ENCODE measurements at regions not wholly inside any gene's neighbourhood (a gene's known extent, or its start where the extent isn't known, plus 50 kb on each side); places are given as distances from the start of the nearest gene placed in this dataset.

DNA sequence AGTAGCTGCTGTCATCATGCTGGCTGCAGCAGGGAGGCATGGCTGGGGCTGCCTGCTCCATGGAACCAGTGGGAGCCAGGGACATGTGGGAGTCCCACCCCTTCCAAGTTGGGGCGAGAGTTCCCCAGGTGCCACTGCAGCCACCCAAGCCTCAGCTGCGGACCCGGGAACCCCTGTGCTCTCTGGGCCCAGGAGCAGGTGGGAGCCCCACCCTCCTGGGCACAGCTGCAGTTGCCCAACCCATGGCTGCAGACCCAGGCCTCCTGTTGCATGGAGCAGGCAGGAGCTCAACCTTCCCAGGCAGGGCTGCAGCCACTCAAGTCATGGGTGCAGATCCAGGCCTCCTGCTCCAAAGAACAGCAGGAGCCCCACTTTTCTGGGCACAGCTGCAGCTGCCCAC, 274.2 kb upstream of the KCNJ16 start:
- H3K27ac ChIP-seq = no peak overlapping the region
- 94 to 100% (median 95%) methylated on average over 3 of the region's 3 CpGs for WGBS, 4 donors
- H3K4me3 ChIP-seq = no peak overlapping the region
- TF ChIP-seq, protein P1, sequence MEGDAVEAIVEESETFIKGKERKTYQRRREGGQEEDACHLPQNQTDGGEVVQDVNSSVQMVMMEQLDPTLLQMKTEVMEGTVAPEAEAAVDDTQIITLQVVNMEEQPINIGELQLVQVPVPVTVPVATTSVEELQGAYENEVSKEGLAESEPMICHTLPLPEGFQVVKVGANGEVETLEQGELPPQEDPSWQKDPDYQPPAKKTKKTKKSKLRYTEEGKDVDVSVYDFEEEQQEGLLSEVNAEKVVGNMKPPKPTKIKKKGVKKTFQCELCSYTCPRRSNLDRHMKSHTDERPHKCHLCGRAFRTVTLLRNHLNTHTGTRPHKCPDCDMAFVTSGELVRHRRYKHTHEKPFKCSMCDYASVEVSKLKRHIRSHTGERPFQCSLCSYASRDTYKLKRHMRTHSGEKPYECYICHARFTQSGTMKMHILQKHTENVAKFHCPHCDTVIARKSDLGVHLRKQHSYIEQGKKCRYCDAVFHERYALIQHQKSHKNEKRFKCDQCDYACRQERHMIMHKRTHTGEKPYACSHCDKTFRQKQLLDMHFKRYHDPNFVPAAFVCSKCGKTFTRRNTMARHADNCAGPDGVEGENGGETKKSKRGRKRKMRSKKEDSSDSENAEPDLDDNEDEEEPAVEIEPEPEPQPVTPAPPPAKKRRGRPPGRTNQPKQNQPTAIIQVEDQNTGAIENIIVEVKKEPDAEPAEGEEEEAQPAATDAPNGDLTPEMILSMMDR (IDR thresholded peaks at IDR 0.05) = no peak
- TF ChIP-seq POLR2A (IDR thresholded peaks at IDR 0.05) = no peak
- no peaks in the 10 kb centered on the region for H3K4me1 ChIP-seq (replicated peaks in 1 of 2)
- intact Hi-C loops (cut with DNase I) = no loop called here
- H3K36me3 ChIP-seq (replicated peaks in 1 of 2) = no peaks in the 10 kb centered on the region
- no peaks in the 10 kb centered on the region for H3K9me3 ChIP-seq (replicated peaks in 1 of 3)
- no peak for DNase-seq
- no peaks in the 10 kb centered on the region for H3K27me3 ChIP-seq

DNA sequence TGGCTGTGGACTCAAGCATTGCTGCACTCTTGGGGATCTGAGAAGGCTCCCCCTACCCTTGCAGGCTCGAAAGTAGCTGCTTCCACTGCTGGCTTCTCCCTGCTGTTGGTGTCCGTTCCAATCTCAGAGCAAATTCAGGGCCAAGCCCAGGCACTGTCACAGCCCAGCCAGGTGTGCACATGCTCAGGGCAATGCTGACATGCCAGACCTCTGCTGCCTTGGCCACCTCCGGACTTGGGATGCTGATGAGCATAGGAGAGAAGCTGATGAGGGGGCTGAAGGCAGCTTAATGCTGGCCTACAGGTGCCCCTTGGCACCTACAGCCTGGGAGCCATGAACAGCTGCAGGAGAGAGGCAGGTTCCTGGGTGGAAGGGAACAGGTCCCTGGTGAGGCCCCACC, 273.7 kb upstream of the KCNJ16 start:
- WGBS, 4 donors = 92 to 100% (median 94%) methylated on average over 1 to 3 of the region's 3 CpGs
- no peaks in the 10 kb centered on the region for H3K36me3 ChIP-seq (replicated peaks in 1 of 2)
- H3K27me3 ChIP-seq = no peaks in the 10 kb centered on the region
- TF ChIP-seq, protein P1 (IDR thresholded peaks at IDR 0.05) = no peak
- no peak for TF ChIP-seq POLR2A (IDR thresholded peaks at IDR 0.05)
- intact Hi-C loops (cut with DNase I) = no loop called here
- no peak overlapping the region for H3K27ac ChIP-seq
- no peak for DNase-seq
- H3K9me3 ChIP-seq (replicated peaks in 1 of 3) = no peaks in the 10 kb centered on the region
- H3K4me3 ChIP-seq = no peak overlapping the region
- no peaks in the 10 kb centered on the region for H3K4me1 ChIP-seq (replicated peaks in 1 of 2)

DNA sequence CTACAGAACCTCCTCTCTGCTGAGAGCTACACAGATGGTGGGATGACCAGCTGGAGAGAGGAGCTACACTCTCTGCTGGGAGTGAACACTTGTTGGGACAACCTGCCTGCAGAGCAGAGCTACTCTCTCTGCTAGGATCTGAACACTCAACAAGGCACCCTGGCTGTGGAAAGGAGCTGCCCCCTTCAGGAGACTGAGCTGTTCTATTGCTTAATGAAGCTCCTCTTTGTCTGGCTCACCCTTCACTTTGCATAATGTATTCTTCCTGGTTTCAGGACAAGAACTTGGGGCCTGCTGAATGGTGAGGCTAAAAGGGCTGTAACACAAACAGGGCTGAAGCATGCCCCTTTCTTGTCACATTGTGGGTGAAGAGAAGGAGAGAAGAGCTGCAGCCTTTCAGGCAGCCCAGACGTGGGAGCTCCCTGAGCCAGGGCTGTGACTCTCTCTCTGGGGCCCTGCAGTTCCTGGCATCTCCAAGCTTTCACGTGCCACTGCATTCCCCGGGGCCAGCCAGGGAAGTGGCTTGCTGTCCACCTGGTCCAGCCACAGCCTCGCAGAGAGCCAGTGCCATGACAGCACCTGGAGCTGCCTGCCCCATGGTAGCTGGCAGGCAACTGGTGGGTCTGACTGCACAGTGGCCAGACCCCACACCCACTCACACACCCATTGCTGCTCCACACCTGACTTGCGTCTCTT, 272.8 kb upstream of the KCNJ16 start:
- 85 to 92% (median 89%) methylated on average over 5 of the region's 5 CpGs; no CpG with 5 or more reads in 1 of the 4 donors for WGBS, 4 donors
- DNase-seq = no peak
- intact Hi-C loops (cut with DNase I) = no loop called here
- no peaks in the 10 kb centered on the region for H3K4me1 ChIP-seq (replicated peaks in 1 of 2)
- H3K4me3 ChIP-seq = no peak overlapping the region
- H3K27ac ChIP-seq = no peak overlapping the region
- no peaks in the 10 kb centered on the region for H3K9me3 ChIP-seq (replicated peaks in 1 of 3)
- no peaks in the 10 kb centered on the region for H3K27me3 ChIP-seq
- TF ChIP-seq POLR2A (IDR thresholded peaks at IDR 0.05) = no peak
- TF ChIP-seq, protein P1 (IDR thresholded peaks at IDR 0.05) = no peak
- H3K36me3 ChIP-seq (replicated peaks in 1 of 2) = no peaks in the 10 kb centered on the region

DNA sequence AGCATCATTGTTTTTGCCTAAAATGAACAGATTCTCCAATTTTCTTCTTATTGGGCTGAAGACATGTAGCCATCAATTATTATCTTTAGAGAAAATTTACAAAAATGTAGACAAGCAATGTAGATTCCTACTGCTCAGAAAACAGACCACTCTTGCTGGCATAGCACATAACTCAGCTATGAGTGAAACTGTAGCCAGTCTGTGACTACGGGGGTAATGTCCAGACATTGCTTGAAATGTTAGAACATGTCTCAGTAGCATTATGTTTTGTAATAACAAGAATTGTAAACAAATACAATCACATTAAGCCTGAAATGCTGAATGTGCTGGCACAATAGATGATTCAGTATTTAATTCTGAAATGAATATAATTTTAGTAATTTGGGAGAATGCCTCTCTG, 265.7 kb upstream of the KCNJ16 start:
- Histone ChIP-seq H3K9me3 (replicated peaks in 1 of 3) (no peaks in the 10 kb centered on the region), H3K4me3 (no peak overlapping the region), H3K27me3 (no peaks in the 10 kb centered on the region), H3K4me1 (replicated peaks in 1 of 2) (no peaks in the 10 kb centered on the region), H3K36me3 (replicated peaks in 1 of 2) (no peaks in the 10 kb centered on the region), H3K27ac (no peak overlapping the region)
- intact Hi-C loops (cut with DNase I) = no loop called here
- DNase-seq = no peak
- 88 to 92% (median 91%) methylated on average over 1 of the region's 1 CpG for WGBS, 4 donors
- TF ChIP-seq POLR2A (IDR thresholded peaks at IDR 0.05) = no peak
- TF ChIP-seq, protein P1 (IDR thresholded peaks at IDR 0.05) = no peak

Measured in adrenal gland (tissue), 9 donors.